GM21360 (cell line): ENCODE measurements at regions not wholly inside any gene's neighbourhood (a gene's known extent, or its start where the extent isn't known, plus 50 kb on each side); places are given as distances from the start of the nearest gene placed in this dataset.
"Not testable (repeated sequence)": the region's sequence is repeated elsewhere in the genome, so short reads cannot be mapped to it uniquely, and the experiment has no call there.

Experiments
- ATAC-seq: cut with Tn5 transposase; IDR thresholded peaks from one replicate; pipeline ENCODE4 v1.9.1; 2021; ENCODE audit warnings: mild to moderate bottlenecking, moderate library complexity; ENCODE audit not compliant: unreplicated experiment

DNA sequence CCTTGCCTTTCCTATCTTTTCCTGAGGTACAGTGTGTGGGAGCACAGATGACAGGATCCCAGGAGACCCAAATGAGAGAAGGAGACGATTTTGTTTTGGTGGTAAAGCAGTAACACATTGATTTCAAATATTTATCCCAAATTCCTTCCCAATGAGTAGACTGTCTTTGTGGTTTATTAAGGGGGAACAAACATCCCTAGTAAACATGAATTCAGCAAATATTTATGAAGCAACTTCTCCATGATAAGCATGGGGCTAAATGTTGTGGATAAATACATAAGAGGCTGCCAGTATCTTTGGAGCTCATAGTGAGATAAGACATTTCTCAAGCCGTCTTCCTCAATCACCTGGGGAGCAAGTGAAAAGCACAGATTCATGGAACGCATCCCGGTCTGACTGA, 460.8 kb upstream of the CFAP20DC start:
- no peak for ATAC-seq

DNA sequence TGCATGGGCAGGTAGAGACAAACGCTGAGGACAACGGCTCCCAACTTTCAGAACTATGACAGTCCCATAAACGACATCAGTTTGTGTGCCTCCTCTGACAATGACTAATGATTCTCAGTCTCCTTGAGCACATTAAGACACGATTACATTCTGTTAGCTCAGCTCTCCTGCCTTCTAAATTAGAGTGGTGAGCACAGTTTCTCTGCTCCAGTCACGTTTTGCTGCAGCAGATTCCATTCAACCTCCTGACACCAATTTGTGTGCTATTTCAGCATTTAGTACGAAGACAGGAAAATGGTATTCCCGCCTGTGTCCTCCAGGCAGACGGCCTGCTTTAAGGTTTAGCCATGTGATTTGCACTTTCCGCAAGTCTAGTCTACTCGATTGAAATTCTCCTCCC, 458.4 kb upstream of the CFAP20DC start:
- ATAC-seq, result no peak

DNA sequence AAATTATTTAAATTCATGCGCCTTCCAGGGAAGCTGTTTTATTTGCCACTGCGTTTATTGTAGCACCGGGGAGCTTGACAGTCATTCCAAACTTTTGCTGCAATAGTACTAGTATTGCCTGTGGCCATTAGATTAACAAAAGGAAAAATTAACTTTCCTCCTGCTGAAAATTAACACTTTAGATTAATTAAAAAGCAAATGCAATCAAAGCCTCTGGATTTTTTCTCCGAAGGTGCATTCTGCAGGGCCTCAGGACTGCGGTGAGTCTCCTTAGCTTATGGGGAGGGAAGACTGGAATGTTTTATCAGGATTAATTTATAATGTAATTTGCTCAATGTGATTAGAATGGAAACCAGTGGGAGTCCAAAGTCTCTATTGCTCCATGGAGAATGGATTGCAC, 456.4 kb upstream of the CFAP20DC start:
- ATAC-seq, result no peak

DNA sequence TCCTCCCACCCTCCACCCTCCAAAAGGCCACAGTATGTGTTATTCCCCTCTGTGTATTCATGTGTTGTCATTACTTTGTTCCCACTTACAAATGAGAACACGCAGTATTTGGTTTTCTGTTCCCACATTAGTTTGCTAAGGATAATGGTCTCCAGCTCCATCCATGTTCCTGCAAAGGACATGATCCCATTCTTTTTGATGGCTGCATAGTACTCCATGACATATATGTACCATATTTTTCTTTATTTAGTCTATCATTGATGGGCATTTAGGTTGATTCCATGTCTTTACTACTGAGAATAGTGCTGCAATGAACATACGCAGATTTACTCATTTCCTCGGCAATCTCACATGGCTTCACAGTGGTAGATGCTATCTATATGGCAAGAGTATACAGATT, 453.6 kb upstream of the CFAP20DC start:
- no peak for ATAC-seq

DNA sequence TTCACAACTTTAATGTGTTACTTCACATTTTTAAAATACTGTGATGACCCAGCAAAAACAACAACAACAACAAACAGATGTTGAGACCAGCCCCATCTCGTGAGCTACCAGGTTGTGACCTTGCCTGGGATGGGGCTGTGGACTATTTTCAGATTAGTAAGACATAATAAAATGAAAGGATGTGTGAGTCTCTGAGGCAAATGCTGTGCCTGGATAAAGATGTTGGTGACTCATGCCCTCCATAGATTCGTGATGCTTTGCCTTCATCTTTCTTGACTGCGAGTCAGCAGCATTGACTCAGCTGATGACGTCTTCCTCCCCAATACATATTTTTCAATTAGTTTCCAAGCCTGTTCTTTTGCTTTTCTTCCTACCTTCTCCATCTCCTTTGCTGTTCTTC, 453.0 kb upstream of the CFAP20DC start:
- no peak for ATAC-seq

DNA sequence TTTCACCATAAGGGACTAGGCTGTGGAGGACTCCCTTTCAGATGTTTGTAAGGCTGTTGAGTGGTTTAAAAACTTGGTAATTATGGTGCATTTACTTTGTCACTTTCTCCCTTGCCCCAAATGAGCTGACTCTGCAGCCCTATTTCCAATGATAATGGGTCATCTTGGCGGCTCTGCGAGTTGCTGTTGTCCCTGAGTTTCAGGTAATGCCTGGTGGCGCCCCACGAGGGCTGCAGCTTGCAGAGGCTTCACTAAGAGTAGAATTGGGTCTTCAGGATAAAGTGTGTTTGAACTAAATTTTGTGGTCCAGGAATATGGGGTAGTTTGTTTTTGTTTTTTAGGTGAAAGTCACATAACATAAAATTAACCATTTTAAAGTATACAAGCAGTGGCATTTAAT, 450.1 kb upstream of the CFAP20DC start:
- no peak for ATAC-seq

DNA sequence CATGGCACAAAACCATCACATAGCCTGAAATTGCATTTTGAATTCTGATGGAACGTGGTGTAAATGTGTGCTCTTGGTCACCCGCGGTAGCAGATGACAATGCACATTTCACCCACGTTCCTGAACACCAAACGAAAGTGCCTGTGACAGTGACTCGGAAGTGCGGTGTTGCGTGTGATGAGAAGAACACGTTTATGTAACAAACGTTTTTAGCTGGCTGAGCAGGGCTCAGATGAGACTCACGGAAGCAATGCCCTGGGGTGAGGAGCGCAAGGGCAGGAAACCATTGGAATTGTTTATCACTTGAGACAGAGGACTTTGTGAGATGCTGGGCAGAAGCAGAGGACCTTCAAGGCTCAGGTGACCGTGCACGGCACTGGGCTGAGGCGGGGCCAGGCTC, 449.2 kb upstream of the CFAP20DC start:
- no peak for ATAC-seq

DNA sequence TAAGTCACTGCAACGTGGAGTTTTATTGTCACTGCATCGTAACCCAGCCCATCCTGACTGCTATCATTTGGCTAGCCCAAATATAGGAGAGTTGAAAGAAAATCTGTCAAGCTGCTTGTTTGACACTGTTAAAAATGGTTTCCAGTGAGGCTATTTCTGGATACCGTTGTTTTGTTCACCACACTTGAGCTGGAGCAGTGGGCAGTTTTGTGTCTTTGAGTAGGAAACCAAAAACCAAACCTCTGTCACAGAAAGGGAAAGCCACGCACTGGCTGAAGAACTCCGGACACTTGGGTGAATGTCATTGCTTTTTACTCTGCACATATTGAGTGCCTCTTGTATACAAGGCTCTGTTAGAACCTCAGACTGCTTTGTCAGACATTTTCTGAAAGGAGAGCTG, 446.4 kb upstream of the CFAP20DC start:
- ATAC-seq, result no peak

DNA sequence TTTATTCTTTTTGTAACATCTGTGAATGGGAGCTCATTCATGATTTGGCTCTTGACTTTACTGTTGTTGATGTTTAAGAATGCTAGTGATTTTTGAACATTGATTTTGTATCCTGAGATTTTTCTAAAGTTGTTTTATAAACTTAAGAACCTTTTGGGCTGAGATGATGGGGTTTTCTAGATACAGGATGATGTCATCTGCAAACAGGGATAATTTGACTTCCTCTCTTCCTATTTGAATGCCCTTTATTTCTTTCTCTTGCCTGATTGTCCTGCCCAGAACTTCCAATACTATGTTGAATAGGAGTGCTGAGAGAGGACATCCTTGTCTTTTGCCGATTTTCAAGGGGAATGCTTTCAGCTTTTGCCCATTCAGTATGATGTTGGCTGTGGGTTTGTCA, 445.1 kb upstream of the CFAP20DC start:
- ATAC-seq, result not testable (repeated sequence)

DNA sequence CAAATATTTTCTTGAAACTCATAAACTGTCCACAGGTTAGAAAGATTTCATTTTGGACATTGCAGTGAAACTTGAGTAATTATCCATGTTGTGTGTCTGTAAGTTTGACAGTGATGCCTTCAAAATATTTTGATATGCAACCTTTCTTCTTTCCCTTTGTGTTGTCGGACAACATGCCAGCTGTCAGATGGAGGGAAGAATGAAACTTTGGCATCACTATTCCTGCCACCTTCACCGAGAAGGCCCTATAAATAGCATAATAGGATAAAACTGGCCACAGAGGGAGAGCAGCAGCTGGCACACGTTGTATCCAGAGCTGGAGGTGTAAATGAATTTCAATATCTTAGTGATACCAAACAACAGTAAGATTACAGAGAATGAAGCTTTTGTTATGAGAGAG, 436.7 kb upstream of the CFAP20DC start:
- ATAC-seq, result no peak

DNA sequence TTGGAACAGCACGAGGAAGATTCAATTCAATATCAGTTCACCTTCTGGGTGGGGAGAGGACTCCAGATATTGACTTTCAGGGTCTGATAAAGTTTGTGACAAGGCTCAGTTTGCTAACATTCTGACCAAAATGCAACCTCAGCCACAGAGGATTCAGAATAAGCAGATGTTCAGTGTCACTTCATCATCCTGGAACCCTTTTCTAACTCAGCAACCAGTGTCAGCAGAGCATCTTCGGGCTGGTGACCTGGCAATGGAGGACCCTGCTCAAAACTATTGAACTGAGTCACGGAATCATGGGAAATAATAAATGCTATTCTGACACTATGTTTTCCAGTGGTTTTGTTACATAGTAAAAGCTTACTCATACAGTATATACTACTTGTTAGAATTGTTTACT, 433.4 kb upstream of the CFAP20DC start:
- ATAC-seq, result no peak

DNA sequence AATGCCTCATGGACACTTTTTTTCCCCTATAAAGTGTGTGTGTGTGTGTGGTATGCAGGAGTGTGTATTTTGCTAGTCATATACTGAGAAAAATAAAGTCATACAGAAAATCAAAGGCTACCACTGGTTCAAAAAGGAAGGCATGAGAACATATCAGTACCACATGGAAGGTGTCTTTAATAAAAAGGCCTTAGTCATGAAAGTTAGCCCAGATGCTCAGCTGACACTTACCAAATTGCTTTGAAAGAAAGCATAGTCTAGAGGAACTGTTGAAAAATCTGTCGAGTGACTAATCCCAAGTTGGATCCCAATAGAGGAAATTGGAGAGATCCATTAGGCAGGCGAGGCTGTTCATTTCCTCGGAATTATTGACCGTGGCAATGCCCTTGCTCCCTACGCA, 432.9 kb upstream of the CFAP20DC start:
- ATAC-seq, result no peak

DNA sequence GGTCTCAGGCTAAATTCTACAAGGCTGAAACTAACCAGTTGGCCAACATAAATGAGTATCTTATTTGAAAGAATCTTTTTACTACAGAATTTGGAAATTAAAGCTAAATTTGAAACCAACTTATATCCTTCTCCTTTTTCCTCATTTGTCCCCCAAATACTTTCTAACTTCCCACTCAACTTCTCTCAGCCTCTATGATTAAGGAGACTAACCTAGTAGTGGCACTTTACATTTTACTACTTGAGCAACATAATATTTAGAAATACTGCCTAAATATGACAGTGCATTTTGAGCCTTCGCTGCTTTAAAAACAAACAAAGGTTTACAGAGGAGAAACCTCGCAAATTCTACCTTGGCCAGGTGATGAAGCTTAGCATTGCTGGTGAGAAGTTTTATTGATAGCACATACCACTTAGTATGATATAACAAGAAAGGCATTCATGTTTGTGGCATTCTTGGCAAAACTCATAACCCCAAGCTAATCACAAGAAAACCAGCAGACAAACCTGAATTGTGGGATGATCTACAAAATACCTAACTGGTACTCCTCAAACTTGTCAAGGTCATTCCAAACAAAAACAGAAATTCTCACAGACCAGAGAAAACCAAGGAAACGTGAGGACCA, 432.1 kb upstream of the CFAP20DC start:
- ATAC-seq, result no peak

DNA sequence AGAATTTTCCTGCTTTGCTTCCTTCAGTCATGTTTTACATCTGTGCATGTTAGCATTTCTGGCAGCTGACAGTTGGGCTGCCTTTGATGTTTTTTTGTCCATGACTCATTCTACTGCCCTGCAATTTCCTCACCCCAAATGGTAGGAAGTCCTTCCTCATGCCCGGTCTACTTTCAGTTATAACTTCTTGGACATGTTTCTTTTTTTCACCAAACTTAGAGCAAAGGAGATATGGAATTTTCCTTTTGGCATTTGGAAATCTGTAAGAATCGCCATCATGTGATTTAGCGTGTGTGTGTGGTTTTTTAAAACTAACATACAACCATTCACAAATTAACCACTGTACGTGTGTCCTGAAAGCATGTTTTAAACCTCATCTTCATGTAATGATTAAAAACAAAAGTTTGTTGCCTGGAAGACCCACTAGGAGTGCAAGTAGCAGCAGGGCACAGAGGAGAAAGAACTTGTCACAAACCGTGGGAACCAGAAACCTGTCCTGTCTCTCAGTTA, 430.7 kb upstream of the CFAP20DC start:
- peak; percentile 68 for ATAC-seq

DNA sequence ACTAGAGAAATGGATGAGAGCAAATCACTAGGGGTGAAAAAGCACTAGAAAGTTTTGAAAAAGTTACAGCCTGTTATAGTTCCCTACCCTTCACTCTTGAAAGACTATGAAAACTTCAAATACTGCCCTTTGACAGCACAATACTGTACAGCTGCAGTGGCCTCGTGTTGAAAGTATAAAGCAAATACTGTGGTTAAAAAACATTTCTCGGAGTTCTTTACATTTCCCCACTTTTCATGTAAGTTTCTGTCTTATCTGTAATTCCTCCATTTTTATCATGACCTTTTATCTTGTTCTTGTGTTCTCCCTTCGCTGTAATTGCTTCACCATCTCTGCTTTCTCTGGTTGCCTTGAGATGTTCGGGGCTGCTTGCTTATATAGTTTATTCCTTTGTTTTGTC, 423.8 kb upstream of the CFAP20DC start:
- no peak for ATAC-seq

DNA sequence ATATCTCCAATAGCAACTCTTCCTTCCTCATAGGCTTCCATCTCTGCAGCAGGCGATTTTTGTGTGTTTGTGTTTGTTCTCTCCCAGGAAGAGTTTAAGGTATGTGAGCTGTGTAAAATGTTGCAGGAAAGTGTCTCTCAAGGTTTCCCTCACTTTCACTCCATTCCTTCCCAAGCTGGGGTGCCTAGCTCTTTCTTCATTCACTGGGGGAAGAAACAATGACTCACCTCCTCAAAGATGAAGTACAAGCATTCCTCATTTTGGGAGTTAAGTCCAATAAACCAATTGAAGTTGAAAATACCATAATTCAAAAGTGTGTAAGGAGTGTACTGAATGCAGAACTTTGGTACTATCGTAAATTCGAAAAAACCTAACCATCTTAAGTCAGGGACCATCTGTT, 422.7 kb upstream of the CFAP20DC start:
- ATAC-seq, result no peak

DNA sequence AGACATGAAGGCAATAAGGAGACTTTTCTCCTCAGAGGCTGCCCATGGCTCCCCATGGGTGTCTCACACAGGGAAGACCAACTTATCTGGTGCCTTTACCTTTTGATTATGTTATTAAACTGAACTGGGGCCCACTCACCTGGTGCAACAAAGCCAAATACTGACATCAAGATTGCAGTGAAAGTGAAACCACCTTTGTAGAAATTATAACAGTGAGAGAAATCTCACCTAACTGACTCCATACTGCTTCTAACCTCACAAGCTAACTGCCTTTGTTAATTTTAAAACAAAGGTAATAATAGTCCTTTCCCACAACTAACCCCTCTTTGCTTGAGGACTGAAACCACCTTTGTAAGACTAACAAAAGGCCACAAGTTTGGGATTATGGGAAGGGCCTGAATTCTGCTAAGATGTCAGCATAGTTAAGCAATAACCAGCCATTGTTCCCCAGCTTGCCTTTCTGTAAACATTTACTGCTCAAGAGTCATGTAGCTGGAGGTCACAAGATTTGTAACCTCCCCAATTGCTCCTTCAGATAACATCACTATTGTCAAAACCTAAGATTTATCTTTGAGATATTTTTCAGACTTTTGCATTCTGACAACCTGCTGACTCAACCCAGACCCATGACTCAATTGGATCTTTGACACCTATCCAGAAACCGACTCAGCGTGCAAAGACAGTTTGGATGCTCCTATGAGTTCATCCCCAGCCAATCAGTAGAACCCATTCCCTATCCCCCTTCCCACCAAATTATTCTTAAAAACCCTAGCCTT, 420.3 kb upstream of the CFAP20DC start:
- ATAC-seq, result no peak

DNA sequence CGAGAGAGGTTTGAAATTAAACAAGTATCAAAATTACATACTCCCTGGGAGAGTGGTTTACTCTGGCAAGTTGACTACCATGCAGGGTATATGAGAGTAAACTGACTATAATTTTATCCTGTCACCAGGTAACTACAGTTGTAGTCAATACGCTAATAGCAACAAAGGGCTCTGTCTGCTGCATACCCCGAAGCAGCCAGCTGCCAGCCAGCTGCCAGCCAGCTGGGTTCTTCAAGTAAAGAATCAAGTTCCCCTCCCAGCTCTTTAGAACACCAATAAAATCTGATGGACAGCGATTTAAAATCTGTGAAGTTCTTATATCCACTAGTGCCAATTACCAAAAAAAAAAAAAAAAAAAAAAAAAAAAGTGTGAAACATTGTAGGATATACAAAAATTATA, 417.7 kb upstream of the CFAP20DC start:
- ATAC-seq, result no peak

DNA sequence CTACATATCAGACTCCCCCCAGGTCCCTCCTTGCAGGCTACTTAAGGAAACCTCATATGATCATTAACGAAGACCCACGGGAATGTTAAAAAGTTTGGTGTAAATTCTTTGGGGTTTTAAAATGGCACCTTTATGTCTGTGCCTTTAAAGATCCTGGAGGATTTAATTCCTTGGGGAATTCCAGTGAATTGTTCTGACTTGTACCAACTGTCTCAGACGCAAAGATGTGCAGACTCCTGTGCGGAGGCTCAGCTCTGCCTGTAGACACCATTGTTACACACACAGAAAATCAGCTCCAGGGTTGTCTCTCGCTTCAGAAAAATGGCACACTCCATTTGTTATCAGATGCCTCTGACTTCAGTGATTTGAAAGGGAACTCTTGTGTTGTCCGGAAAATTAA, 414.4 kb upstream of the CFAP20DC start:
- no peak for ATAC-seq

DNA sequence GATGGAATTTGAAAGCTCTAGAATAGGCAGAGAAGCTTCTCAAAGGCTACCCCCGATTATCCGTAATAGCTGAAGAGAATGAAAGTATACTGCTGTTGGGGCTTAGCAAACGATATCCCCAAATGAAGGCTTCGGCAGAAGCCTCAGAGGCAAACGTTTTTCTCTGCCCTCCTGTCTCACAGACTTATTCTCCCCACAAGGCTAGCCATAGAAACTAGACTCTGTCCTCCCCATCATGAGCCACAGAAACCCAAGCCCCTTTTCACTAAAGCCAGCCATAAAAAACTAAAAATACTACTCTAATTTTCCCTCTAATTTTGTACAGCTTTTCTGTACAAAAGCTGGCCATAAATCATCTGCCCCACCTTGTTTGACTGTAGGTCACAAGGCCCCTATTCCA, 413.4 kb upstream of the CFAP20DC start:
- ATAC-seq, result no peak

DNA sequence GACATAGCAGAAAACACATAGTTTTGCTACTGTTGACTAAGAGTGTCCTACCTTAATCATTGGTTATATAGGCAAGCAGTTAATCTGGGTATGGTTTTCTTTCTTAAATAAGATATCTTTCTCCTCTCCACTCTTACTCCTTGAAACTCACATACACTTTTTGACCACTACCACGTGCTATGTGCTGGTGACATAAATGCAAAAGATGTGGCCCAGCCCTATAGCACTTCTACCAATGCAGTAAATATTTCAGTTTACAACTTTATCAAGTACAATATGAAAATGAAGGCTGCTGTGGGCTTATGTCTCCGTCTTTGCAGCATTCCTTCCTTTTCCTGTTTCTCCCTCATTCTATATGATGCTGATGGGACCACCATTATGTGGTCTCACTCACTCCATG, 410.2 kb upstream of the CFAP20DC start:
- ATAC-seq, result no peak

DNA sequence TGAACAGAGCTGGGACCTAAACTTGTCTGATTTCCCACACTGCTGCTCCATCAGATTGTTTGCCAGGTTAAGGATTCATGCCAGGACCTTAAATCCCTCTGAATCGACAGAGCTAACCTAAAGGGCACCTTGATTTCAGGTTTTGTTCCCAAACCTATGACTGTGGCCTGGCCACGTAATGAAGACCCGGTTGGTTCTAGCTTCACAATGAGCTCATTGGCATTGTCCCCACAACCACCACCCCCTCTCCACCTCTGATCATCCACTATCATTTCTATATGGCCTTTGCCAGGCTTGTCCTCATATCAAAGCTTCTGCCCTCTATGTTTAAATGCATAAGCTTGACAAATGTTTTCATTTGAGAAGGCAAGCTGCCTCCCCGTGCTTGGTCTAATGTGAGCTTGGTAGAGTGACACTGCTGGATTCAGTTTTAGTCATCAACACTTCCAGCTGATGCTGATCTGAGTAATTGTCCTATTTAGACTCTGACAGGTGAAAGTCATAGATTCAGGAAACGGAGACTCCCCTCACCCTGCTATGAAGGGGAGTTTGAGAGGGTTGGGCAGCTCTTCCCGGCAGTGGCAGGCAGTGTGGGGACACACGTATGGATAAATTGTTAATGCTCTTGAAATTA, 407.1 kb upstream of the CFAP20DC start:
- ATAC-seq, result peak; percentile 97
